Keratinocyte (primary cell): ENCODE measurements at regions not wholly inside any gene's neighbourhood (a gene's known extent, or its start where the extent isn't known, plus 50 kb on each side); places are given as distances from the start of the nearest gene placed in this dataset.
"Not testable (repeated sequence)": the region's sequence is repeated elsewhere in the genome, so short reads cannot be mapped to it uniquely, and the experiment has no call there.

ENCODE experiments used
- EZH2 ChIP-seq: IDR thresholded peaks from one replicate; pipeline ENCODE4 v1.6.1; 2012; ENCODE audit warnings: inconsistent platforms, mild to moderate bottlenecking, low read length, moderate library complexity
- TF ChIP-seq, protein P1 (sequence below), 3 experiments: IDR thresholded peaks in 1 of 3; conservative IDR thresholded peaks in 1 of 3; optimal IDR thresholded peaks in 1 of 3; 2 replicates in 2 of 3; 3 replicates in 1 of 3; pipeline versions ENCODE3 to v1.5.1; 2011; ENCODE audit warnings: low read length in 3 of 3, mild to moderate bottlenecking in 3 of 3, moderate library complexity in 2 of 3, control low read depth in 1 of 3, inconsistent platforms in 1 of 3; ENCODE audit not compliant: insufficient read depth in 2 of 3; ENCODE audit errors: extremely low read depth in 1 of 3

DNA sequence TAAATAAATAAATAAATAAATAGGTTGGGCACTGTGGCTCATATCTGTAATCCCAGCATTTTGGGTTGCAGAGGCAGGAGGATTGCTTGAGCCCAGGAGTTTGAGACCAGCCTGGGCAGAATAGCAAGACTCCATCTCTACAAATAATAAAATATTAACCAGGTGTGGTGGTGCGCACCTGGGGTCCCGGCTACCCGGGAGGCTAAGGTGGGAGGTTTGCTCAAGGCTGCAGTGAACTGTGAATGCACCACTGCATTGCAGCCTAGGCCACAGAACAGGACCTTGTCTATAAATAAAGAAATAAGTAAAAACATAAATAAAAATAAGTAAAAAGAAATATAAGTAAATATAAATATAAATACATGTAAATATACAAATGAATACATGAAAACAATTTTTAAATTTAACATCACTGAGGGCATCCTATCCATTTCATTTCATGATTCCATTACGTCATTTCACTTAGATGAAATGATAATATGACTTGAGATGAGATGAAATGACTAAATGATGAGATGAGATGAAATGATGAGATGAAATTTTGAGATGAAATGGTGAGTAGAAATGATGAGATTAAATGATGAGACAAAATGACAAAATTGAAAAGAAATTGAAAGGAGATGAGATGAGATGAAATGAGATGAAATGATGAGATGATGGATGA lies 233.4 kb downstream of the GOLGA6L6 start:
- TF ChIP-seq, protein P1, sequence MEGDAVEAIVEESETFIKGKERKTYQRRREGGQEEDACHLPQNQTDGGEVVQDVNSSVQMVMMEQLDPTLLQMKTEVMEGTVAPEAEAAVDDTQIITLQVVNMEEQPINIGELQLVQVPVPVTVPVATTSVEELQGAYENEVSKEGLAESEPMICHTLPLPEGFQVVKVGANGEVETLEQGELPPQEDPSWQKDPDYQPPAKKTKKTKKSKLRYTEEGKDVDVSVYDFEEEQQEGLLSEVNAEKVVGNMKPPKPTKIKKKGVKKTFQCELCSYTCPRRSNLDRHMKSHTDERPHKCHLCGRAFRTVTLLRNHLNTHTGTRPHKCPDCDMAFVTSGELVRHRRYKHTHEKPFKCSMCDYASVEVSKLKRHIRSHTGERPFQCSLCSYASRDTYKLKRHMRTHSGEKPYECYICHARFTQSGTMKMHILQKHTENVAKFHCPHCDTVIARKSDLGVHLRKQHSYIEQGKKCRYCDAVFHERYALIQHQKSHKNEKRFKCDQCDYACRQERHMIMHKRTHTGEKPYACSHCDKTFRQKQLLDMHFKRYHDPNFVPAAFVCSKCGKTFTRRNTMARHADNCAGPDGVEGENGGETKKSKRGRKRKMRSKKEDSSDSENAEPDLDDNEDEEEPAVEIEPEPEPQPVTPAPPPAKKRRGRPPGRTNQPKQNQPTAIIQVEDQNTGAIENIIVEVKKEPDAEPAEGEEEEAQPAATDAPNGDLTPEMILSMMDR (optimal IDR thresholded peaks at IDR 0.05 in 1 of 3, IDR thresholded peaks at IDR 0.05 in 1 of 3, conservative IDR thresholded peaks at IDR 0.05 in 1 of 3; ENCODE audit: extremely low read depth in 1 of 3, insufficient read depth in 2 of 3, low read length in 3 of 3): not testable (repeated sequence)
- not testable (repeated sequence) for TF ChIP-seq EZH2
